ENCODE measurements at regions not wholly inside any gene's neighbourhood (a gene's known extent, or its start where the extent isn't known, plus 50 kb on each side); places are given as distances from the start of the nearest gene placed in this dataset.

DNA sequence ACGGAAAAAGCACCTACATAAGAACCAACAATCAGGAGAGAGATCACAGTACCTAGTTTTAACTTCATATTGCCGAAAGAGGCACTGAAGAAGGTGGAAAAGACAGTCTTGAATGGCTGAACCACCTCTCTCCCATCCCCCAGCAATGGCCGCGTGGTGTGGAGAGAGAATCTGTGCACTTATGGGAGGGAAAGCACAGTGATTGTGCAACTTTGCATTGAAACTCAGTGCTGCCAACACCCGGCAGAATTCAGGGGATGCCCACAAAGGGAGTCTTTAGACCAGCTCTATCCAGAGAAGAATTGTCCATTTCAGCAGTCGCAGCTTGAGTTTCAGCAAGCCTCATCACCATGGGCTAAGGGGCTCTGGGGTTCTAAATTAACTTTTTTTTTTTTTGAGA lies 186.3 kb upstream of the USP25 start:
- no peak for DNase-seq (ENCODE audit: low read depth in 2 of 2)
- no peak for TF ChIP-seq CTCF (IDR thresholded peaks at IDR 0.05; ENCODE audit: low read depth, low read length)
- no peak overlapping the region for H3K4me3 ChIP-seq (replicated peaks in 1 of 2; ENCODE audit: low read depth in 2 of 2, low read length in 2 of 2)

DNA sequence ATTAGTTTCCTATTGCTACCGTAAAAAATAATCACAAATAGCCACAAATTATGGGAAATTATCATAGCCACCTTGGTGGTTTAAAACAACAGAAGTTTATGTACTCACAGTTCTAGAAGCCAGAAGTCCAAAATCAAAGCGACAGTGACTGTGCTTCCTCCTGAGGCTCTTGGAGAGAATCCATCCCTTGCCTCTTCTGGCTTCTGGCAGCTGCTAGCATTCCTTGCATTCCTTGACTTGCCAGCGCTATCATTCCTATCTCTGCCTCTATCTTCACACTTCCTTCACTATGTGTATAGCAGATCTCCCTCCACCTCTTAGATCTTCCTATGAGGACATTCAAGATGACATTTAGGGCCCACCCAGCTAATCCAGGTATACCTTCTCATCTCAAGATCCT lies 180.1 kb upstream of the USP25 start:
- no peak for TF ChIP-seq CTCF (IDR thresholded peaks at IDR 0.05; ENCODE audit: low read depth, low read length)
- peak; percentile 2 to 31 for DNase-seq (ENCODE audit: low read depth in 2 of 2)
- H3K4me3 ChIP-seq (replicated peaks in 1 of 2; ENCODE audit: low read depth in 2 of 2, low read length in 2 of 2) = no peak overlapping the region

GRCh38 chr21:15552914-15553494 lies 176.8 kb upstream of the USP25 start:
- peak; percentile 26 to 58 for DNase-seq (ENCODE audit: low read depth in 2 of 2)
- H3K4me3 ChIP-seq (replicated peaks in 1 of 2; ENCODE audit: low read depth in 2 of 2, low read length in 2 of 2) = no peak overlapping the region
- TF ChIP-seq CTCF (IDR thresholded peaks at IDR 0.05; ENCODE audit: low read depth, low read length) = peak; percentile 62

- TF ChIP-seq CTCF (IDR thresholded peaks at IDR 0.05; ENCODE audit: low read depth, low read length) = no peak
- no peak overlapping the region for H3K4me3 ChIP-seq (replicated peaks in 1 of 2; ENCODE audit: low read depth in 2 of 2, low read length in 2 of 2)
- DNase-seq (ENCODE audit: low read depth in 2 of 2) = no peak
Observed at GRCh38 chr21:15557925-15558324, 171.9 kb upstream of the USP25 start.

DNA sequence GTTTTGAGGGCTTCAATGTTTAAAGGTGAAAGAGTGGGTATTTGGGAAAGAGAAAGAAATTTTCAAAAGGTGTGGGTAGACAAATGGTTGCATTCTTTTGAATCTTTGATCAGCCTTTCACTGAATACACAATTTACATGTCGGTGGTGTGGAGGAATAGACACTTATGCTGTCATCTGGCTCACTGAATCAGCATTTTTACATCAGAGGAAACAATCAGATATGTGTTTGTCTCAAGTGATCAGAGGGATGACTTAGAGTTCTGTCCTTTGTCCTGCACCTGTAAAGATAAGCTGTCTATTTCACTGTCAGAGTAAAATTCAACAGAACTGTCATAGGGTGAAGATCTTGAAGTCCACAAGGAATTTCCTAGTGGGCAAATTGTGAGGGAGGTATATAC lies 170.9 kb upstream of the USP25 start:
- TF ChIP-seq CTCF (IDR thresholded peaks at IDR 0.05; ENCODE audit: low read depth, low read length) = no peak
- no peak for DNase-seq (ENCODE audit: low read depth in 2 of 2)
- H3K4me3 ChIP-seq (replicated peaks in 1 of 2; ENCODE audit: low read depth in 2 of 2, low read length in 2 of 2) = no peak overlapping the region

GRCh38 chr21:15559660-15560059 lies 170.1 kb upstream of the USP25 start:
- no peak for TF ChIP-seq CTCF (IDR thresholded peaks at IDR 0.05; ENCODE audit: low read depth, low read length)
- DNase-seq (ENCODE audit: low read depth in 2 of 2) = no peak

More at GRCh38 chr21:15559660-15560059, 170.1 kb upstream of the USP25 start:
- no peak overlapping the region for H3K4me3 ChIP-seq (replicated peaks in 1 of 2; ENCODE audit: low read depth in 2 of 2, low read length in 2 of 2)

Measured in cardiac fibroblast (primary cell).